ENCODE measurements at regions not wholly inside any gene's neighbourhood (a gene's known extent, or its start where the extent isn't known, plus 50 kb on each side); places are given as distances from the start of the nearest gene placed in this dataset.

DNA sequence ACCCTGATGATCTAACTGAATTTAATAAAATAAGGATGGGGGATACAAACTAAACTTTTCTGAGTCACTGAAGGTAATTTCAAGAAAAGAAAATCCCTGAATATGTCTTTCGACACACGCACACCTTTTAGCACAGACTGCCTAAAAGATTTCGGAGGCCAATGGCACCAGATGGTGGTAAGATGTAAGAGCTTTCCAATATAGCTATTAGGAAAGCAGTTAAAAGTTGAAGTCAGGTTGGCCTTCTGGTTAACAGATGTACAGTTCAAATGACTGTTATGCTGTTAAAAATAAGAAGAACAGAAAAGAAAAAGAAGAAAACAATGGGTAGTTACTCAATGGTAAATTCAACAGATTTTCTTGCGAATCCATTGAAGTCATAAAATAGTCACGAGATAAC, 80.7 kb upstream of the KRR1 start:
- H3K4me1 ChIP-seq (ENCODE audit: control insufficient read depth in 1 of 2, insufficient read depth in 2 of 2, low read depth in 1 of 2, low read length in 1 of 2) = peaks cover 6 to 17% of the 10 kb centered on the region in 2 experiments; a peak in 3 of 4 replicates
- H3K27me3 ChIP-seq (ENCODE audit: insufficient read depth) = no peaks in the 10 kb centered on the region
- no peak overlapping the region for H2AFZ ChIP-seq (ENCODE audit: low read depth)
- POLR2A ChIA-PET = no interaction called here
- DNase-seq = no peak
- no peaks in the 10 kb centered on the region for H4K20me1 ChIP-seq (ENCODE audit: insufficient read depth)
- CTCF ChIA-PET = interaction anchor here (0.9 to 1.5 kb wide), 6 partner anchors 31 to 756 kb away, joined by 3 to 4 read pairs (median 3); partner anchors contain the start of genes BBS10 and PHLDA1
- TF ChIP-seq YY1 (IDR thresholded peaks at IDR 0.05; ENCODE audit: low read depth) = no peak
- no peak for TF ChIP-seq TCF12 (IDR thresholded peaks at IDR 0.05)
- no peak for TF ChIP-seq CHD2 (IDR thresholded peaks at IDR 0.05; ENCODE audit: low read length, partially characterized antibody)
- TF ChIP-seq, protein P1, sequence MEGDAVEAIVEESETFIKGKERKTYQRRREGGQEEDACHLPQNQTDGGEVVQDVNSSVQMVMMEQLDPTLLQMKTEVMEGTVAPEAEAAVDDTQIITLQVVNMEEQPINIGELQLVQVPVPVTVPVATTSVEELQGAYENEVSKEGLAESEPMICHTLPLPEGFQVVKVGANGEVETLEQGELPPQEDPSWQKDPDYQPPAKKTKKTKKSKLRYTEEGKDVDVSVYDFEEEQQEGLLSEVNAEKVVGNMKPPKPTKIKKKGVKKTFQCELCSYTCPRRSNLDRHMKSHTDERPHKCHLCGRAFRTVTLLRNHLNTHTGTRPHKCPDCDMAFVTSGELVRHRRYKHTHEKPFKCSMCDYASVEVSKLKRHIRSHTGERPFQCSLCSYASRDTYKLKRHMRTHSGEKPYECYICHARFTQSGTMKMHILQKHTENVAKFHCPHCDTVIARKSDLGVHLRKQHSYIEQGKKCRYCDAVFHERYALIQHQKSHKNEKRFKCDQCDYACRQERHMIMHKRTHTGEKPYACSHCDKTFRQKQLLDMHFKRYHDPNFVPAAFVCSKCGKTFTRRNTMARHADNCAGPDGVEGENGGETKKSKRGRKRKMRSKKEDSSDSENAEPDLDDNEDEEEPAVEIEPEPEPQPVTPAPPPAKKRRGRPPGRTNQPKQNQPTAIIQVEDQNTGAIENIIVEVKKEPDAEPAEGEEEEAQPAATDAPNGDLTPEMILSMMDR (IDR thresholded peaks at IDR 0.05) = no peak
- no peak for TF ChIP-seq MXI1 (IDR thresholded peaks at IDR 0.05; ENCODE audit: low read depth, low read length)
- no peak for TF ChIP-seq TEAD4 (IDR thresholded peaks at IDR 0.05; ENCODE audit: borderline replicate concordance, insufficient read depth)
- no peak for TF ChIP-seq POLR2AphosphoS5 (IDR thresholded peaks at IDR 0.05; ENCODE audit: low read depth, low read length)
- TF ChIP-seq, protein P2, sequence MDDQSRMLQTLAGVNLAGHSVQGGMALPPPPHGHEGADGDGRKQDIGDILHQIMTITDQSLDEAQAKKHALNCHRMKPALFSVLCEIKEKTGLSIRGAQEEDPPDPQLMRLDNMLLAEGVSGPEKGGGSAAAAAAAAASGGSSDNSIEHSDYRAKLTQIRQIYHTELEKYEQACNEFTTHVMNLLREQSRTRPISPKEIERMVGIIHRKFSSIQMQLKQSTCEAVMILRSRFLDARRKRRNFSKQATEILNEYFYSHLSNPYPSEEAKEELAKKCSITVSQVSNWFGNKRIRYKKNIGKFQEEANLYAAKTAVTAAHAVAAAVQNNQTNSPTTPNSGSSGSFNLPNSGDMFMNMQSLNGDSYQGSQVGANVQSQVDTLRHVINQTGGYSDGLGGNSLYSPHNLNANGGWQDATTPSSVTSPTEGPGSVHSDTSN (IDR thresholded peaks at IDR 0.05) = no peak
- TF ChIP-seq GABPA (IDR thresholded peaks at IDR 0.05; ENCODE audit: low read depth) = no peak
- no peak for TF ChIP-seq TAF1 (IDR thresholded peaks at IDR 0.05; ENCODE audit: borderline replicate concordance, low read depth, low read length)
- TF ChIP-seq EZH2phosphoT487 (IDR thresholded peaks at IDR 0.05; ENCODE audit: borderline replicate concordance, low read depth) = no peak
- TF ChIP-seq, protein P3, sequence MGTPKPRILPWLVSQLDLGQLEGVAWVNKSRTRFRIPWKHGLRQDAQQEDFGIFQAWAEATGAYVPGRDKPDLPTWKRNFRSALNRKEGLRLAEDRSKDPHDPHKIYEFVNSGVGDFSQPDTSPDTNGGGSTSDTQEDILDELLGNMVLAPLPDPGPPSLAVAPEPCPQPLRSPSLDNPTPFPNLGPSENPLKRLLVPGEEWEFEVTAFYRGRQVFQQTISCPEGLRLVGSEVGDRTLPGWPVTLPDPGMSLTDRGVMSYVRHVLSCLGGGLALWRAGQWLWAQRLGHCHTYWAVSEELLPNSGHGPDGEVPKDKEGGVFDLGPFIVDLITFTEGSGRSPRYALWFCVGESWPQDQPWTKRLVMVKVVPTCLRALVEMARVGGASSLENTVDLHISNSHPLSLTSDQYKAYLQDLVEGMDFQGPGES (IDR thresholded peaks at IDR 0.05; ENCODE audit: low read depth, low read length) = no peak
- TF ChIP-seq, protein P4, sequence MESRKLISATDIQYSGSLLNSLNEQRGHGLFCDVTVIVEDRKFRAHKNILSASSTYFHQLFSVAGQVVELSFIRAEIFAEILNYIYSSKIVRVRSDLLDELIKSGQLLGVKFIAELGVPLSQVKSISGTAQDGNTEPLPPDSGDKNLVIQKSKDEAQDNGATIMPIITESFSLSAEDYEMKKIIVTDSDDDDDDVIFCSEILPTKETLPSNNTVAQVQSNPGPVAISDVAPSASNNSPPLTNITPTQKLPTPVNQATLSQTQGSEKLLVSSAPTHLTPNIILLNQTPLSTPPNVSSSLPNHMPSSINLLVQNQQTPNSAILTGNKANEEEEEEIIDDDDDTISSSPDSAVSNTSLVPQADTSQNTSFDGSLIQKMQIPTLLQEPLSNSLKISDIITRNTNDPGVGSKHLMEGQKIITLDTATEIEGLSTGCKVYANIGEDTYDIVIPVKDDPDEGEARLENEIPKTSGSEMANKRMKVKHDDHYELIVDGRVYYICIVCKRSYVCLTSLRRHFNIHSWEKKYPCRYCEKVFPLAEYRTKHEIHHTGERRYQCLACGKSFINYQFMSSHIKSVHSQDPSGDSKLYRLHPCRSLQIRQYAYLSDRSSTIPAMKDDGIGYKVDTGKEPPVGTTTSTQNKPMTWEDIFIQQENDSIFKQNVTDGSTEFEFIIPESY (IDR thresholded peaks at IDR 0.05; ENCODE audit: borderline replicate concordance, low read depth) = no peak
- no peak for TF ChIP-seq FOSL2 (IDR thresholded peaks at IDR 0.05; ENCODE audit: borderline replicate concordance, low read depth)
- H3K36me3 ChIP-seq (replicated peaks in 1 of 2; ENCODE audit: control insufficient read depth in 1 of 2, insufficient read depth in 2 of 2, low read length in 1 of 2) = no peaks in the 10 kb centered on the region
- no peak overlapping the region for H3K4me3 ChIP-seq (ENCODE audit: low read depth in 2 of 2, low read length in 1 of 2)
- no peaks in the 10 kb centered on the region for H3K9me2 ChIP-seq
- no peaks in the 10 kb centered on the region for H3F3A ChIP-seq (replicated peaks; ENCODE audit: insufficient read depth)
- no peaks in the 10 kb centered on the region for H3K79me2 ChIP-seq (ENCODE audit: insufficient read depth)
- no peak overlapping the region for H3K9ac ChIP-seq
- H3K9me3 ChIP-seq = no peaks in the 10 kb centered on the region
- WGBS (ENCODE audit: low lambda C conversion rate) = 92% methylated on average over 5 of the region's 5 CpGs
- H3K4me2 ChIP-seq = no peak overlapping the region
- H3K27ac ChIP-seq (ENCODE audit: low read depth in 2 of 2, low read length in 1 of 2) = peak overlapping the region in 1 of 2 experiments; percentile 22; a peak in 1 of 4 replicates
